ENCODE measurements at regions not wholly inside any gene's neighbourhood (a gene's known extent, or its start where the extent isn't known, plus 50 kb on each side); places are given as distances from the start of the nearest gene placed in this dataset.

DNA sequence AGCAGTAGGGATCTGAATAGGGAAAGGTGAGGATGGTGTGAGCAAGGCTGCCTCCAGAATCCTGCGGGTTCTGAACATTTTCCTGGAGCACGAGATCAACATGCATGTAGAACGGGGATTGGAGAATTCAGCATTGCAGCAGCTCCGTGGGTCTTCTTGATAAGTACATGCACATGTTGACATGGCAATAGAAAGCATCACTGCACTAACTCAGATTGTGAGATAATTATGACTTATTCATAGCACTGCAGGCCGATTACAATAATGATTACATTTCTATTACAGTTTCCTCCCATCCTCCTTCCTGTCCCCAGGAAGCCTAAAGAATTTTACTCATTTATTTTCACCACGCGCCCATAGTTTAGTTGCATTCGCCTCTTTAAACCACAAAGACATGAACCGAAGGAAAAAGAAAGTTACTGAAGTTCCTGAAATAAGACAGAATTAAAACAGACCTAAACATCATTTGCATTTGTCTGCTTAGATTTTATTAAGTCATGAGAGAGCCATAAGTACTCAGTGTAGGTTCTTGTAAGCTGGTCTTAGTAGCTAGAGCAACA, 61.3 kb upstream of the ARX start:
- DNase-seq (ENCODE audit: low spot score in 2 of 2) = no peak
- Histone ChIP-seq H3K36me3 (no peaks in the 10 kb centered on the region), H3K4me3 (no peak overlapping the region), H3K27me3 (peaks cover 0 to 28% of the 10 kb centered on the region in 2 donors), H3K27ac (no peak overlapping the region), H3K9me3 (no peaks in the 10 kb centered on the region), H3K4me1 (no peaks in the 10 kb centered on the region)
- intact Hi-C loops (cut with DNase I; ENCODE audit: low total_unique reads) = no loop called here
- TF ChIP-seq POLR2AphosphoS5 (IDR thresholded peaks at IDR 0.05) (no peak), POLR2A (IDR thresholded peaks at IDR 0.05) (no peak)
- TF ChIP-seq, protein P1, sequence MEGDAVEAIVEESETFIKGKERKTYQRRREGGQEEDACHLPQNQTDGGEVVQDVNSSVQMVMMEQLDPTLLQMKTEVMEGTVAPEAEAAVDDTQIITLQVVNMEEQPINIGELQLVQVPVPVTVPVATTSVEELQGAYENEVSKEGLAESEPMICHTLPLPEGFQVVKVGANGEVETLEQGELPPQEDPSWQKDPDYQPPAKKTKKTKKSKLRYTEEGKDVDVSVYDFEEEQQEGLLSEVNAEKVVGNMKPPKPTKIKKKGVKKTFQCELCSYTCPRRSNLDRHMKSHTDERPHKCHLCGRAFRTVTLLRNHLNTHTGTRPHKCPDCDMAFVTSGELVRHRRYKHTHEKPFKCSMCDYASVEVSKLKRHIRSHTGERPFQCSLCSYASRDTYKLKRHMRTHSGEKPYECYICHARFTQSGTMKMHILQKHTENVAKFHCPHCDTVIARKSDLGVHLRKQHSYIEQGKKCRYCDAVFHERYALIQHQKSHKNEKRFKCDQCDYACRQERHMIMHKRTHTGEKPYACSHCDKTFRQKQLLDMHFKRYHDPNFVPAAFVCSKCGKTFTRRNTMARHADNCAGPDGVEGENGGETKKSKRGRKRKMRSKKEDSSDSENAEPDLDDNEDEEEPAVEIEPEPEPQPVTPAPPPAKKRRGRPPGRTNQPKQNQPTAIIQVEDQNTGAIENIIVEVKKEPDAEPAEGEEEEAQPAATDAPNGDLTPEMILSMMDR (IDR thresholded peaks at IDR 0.05) = no peak

DNA sequence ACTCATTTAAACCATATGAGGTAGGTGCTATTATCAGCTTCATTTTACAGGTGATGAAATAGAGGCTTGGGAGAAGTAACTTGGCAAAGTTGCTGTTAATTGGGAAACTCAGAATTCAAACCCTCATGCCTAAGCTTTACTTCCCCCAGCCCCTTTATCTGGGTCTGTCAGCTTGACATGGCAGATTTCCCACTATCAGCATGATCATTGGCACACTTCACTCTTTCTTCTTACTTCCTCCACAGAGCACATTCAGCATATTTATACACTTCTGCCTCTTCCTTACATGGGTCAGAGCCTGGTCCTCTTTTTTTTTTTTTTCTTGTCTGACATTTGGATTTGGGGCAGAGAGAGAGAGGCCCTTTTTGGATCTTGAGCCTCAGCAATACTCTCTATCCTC, 56.5 kb upstream of the ARX start:
- TF ChIP-seq, protein P1 (IDR thresholded peaks at IDR 0.05) = no peak
- TF ChIP-seq POLR2AphosphoS5 (IDR thresholded peaks at IDR 0.05) (no peak), POLR2A (IDR thresholded peaks at IDR 0.05) (no peak)
- Histone ChIP-seq H3K27ac (no peak overlapping the region), H3K27me3 (peaks cover 0 to 16% of the 10 kb centered on the region in 2 donors), H3K36me3 (no peaks in the 10 kb centered on the region), H3K9me3 (peaks cover 0 to 17% of the 10 kb centered on the region in 2 donors), H3K4me3 (no peak overlapping the region), H3K4me1 (no peaks in the 10 kb centered on the region)
- intact Hi-C loops (cut with DNase I; ENCODE audit: low total_unique reads) = no loop called here
- no peak for DNase-seq (ENCODE audit: low spot score in 2 of 2)

DNA sequence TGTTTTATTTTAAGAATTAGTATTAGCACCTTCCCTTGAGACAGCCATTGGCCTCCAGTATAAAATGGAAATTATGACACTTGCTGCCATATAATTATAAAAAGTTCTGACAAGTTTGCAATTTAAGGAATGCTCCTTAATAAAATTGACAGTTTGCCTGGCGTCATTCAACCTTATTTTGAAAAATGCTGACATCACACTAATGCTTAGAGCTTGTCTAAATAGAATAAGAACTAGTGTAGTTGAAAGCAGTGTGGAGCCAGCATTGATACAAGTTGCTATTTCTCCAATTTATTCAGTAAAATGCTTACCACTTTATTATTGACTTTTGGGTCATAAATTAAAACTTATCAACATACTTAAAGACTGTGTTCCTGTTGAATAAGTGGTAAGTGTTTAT, 54.3 kb upstream of the ARX start:
- Histone ChIP-seq H3K9me3 (peaks cover 0 to 17% of the 10 kb centered on the region in 2 donors), H3K4me1 (no peaks in the 10 kb centered on the region), H3K36me3 (no peaks in the 10 kb centered on the region), H3K27ac (no peak overlapping the region), H3K27me3 (peaks cover 0 to 8% of the 10 kb centered on the region in 2 donors), H3K4me3 (no peak overlapping the region)
- intact Hi-C loops (cut with DNase I; ENCODE audit: low total_unique reads) = no loop called here
- DNase-seq (ENCODE audit: low spot score in 2 of 2) = no peak
- TF ChIP-seq POLR2AphosphoS5 (IDR thresholded peaks at IDR 0.05) = no peak
- no peak for TF ChIP-seq POLR2A (IDR thresholded peaks at IDR 0.05)
- TF ChIP-seq, protein P1 (IDR thresholded peaks at IDR 0.05) = no peak

DNA sequence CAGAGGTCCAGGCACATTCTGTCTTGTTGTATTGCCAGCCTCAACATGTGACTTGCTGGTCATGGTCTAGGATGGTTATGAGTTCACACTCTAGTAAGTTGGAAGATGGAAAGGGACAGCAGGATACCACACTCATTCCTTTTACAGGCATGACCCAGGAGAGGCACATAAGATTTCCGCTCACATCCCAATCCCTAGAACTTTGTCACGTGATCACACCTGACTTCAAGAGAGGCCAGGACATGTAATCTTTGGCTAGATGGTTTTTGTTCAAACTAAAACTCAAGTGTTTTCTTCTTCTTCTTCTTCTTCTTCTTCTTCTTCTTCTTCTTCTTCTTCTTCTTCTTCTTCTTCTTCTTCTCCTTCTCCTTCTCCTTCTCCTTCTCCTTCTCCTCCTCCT, 53.4 kb upstream of the ARX start:
- no peak overlapping the region for H3K4me3 ChIP-seq
- H3K4me1 ChIP-seq = no peaks in the 10 kb centered on the region
- TF ChIP-seq, protein P1 (IDR thresholded peaks at IDR 0.05) = no peak
- TF ChIP-seq POLR2A (IDR thresholded peaks at IDR 0.05) (no peak), POLR2AphosphoS5 (IDR thresholded peaks at IDR 0.05) (no peak)
- no peak for DNase-seq (ENCODE audit: low spot score in 2 of 2)
- peaks cover 0 to 8% of the 10 kb centered on the region in 2 donors for H3K27me3 ChIP-seq
- H3K36me3 ChIP-seq = no peaks in the 10 kb centered on the region
- intact Hi-C loops (cut with DNase I; ENCODE audit: low total_unique reads) = no loop called here
- H3K27ac ChIP-seq = no peak overlapping the region
- peaks cover 0 to 17% of the 10 kb centered on the region in 2 donors for H3K9me3 ChIP-seq

DNA sequence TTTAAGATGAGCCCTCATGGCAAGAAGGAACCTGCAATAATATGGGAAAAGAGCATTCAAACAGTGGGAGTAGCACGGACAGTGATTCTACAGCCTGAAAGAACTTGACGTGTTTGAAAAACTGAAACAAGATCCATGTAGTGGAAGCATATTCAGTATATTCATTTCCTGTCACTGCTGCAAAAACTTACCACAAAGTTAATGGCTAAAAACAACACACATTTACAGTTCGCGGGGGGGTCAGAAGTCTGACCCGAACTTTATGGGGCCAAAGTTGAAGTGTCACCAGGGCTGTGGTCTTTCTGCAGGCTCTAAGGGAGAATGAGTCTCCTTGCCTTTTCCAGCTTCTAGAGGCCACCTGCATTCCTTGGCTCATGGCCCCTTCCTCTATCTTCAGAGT, 52.6 kb upstream of the ARX start:
- Histone ChIP-seq H3K36me3 (no peaks in the 10 kb centered on the region), H3K9me3 (peaks cover 0 to 17% of the 10 kb centered on the region in 2 donors), H3K27ac (no peak overlapping the region), H3K4me3 (no peak overlapping the region), H3K4me1 (no peaks in the 10 kb centered on the region), H3K27me3 (peaks cover 0 to 5% of the 10 kb centered on the region in 2 donors)
- TF ChIP-seq POLR2AphosphoS5 (IDR thresholded peaks at IDR 0.05) (no peak), POLR2A (IDR thresholded peaks at IDR 0.05) (no peak)
- TF ChIP-seq, protein P1 (IDR thresholded peaks at IDR 0.05) = no peak
- intact Hi-C loops (cut with DNase I; ENCODE audit: low total_unique reads) = no loop called here
- no peak for DNase-seq (ENCODE audit: low spot score in 2 of 2)

Data from breast epithelium (tissue), 4 donors.